ENCODE measurements at regions not wholly inside any gene's neighbourhood (a gene's known extent, or its start where the extent isn't known, plus 50 kb on each side); places are given as distances from the start of the nearest gene placed in this dataset.

DNA sequence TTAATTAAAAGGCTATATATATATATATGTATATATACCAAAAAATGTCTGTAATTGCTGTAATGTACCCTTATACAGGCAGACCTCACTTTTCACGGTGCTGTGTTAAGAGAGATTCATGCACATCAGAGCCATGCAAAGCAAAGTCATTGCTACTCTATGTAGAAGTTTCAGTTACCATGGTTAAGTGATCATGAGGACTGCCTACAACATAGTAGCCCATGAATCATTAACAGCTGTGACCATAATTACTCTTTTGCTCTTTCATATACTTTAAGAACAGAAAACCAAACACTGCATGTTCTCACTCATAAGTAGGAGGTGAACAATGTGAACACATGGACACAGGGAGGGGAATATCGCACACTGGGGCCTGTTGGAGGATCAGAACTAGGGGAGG lies 225.3 kb upstream of the EPHA3 start:
- no peak for TF ChIP-seq POLR2A (IDR thresholded peaks at IDR 0.05)
- TF ChIP-seq, protein P1, sequence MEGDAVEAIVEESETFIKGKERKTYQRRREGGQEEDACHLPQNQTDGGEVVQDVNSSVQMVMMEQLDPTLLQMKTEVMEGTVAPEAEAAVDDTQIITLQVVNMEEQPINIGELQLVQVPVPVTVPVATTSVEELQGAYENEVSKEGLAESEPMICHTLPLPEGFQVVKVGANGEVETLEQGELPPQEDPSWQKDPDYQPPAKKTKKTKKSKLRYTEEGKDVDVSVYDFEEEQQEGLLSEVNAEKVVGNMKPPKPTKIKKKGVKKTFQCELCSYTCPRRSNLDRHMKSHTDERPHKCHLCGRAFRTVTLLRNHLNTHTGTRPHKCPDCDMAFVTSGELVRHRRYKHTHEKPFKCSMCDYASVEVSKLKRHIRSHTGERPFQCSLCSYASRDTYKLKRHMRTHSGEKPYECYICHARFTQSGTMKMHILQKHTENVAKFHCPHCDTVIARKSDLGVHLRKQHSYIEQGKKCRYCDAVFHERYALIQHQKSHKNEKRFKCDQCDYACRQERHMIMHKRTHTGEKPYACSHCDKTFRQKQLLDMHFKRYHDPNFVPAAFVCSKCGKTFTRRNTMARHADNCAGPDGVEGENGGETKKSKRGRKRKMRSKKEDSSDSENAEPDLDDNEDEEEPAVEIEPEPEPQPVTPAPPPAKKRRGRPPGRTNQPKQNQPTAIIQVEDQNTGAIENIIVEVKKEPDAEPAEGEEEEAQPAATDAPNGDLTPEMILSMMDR (IDR thresholded peaks at IDR 0.05 in 4 of 5, conservative IDR thresholded peaks at IDR 0.05 in 1 of 5): no peak
